GM18498 (cell line): ENCODE measurements at regions not wholly inside any gene's neighbourhood (a gene's known extent, or its start where the extent isn't known, plus 50 kb on each side); places are given as distances from the start of the nearest gene placed in this dataset.

Source experiments
- ATAC-seq: cut with Tn5 transposase; IDR thresholded peaks from one replicate; pipeline ENCODE4 v1.9.1; 2021; ENCODE audit warnings: mild to moderate bottlenecking, moderate library complexity; ENCODE audit not compliant: unreplicated experiment

- ATAC-seq = no peak
Measured at GRCh38 chr3:178479860-178480259, 56.4 kb upstream of the KCNMB2 start.

- peak; percentile 32 for ATAC-seq
Measured at GRCh38 chr3:178480274-178480673, 56.0 kb upstream of the KCNMB2 start.

- ATAC-seq = peak; percentile 100
Measured at GRCh38 chr3:178480795-178481194, 55.4 kb upstream of the KCNMB2 start.

- no peak for ATAC-seq
Measured at GRCh38 chr3:178482981-178483380, 53.3 kb upstream of the KCNMB2 start.

GRCh38 chr3:178483704-178484103, 52.5 kb upstream of the KCNMB2 start:
- ATAC-seq = no peak

GRCh38 chr3:178485756-178486155, 50.5 kb upstream of the KCNMB2 start:
- ATAC-seq = no peak
